Suprapubic skin (tissue), 4 donors: ENCODE measurements at regions not wholly inside any gene's neighbourhood (a gene's known extent, or its start where the extent isn't known, plus 50 kb on each side); places are given as distances from the start of the nearest gene placed in this dataset.

Source experiments
- DNase-seq, 2 donors: peaks; one replicate each; pipeline ENCODE4 v3.0.0-alpha.2; 2019; ENCODE audit warnings: low spot score in 2 of 2
- H3K27ac ChIP-seq: fragments of 200-600 bp; sonication (generic); one replicate; pipeline ENCODE4 v1.5.1; 2019
- H3K27me3 ChIP-seq: fragments of 200-600 bp; sonication (generic); one replicate; pipeline ENCODE4 v1.5.1; 2019
- H3K36me3 ChIP-seq: fragments of 200-600 bp; sonication (generic); one replicate; pipeline ENCODE4 v1.5.1; 2019
- H3K4me1 ChIP-seq: fragments of 200-600 bp; sonication (generic); one replicate; pipeline ENCODE4 v1.5.1; 2019
- H3K4me3 ChIP-seq: fragments of 200-600 bp; sonication (generic); one replicate; pipeline ENCODE4 v1.5.1; 2019; ENCODE audit warnings: mild to moderate bottlenecking
- H3K9me3 ChIP-seq: fragments of 200-600 bp; sonication (generic); one replicate; pipeline ENCODE4 v1.5.1; 2019
- CTCF ChIP-seq, 2 donors: fragments of 200-600 bp in 1 of 2; fragments of 450-650 bp in 1 of 2; sonication (generic) in 1 of 2; IDR thresholded peaks; one replicate each; pipeline ENCODE4 v1.5.1; 2016 to 2019; ENCODE audit warnings: antibody characterized with exemption in 2 of 2, mild to moderate bottlenecking in 1 of 2, moderate library complexity in 1 of 2
- EP300 ChIP-seq: sonication (generic); formaldehyde crosslinking; IDR thresholded peaks from one replicate; pipeline ENCODE4 v1.6.1; 2017; ENCODE audit warnings: antibody characterized with exemption
- POLR2A ChIP-seq, 2 donors: fragments of 450-650 bp; IDR thresholded peaks; one replicate each; pipeline ENCODE4 v1.6.1; 2017; ENCODE audit warnings: antibody characterized with exemption in 2 of 2, mild to moderate bottlenecking in 2 of 2, moderate library complexity in 2 of 2
- POLR2AphosphoS5 ChIP-seq, 3 donors: sonication (generic); formaldehyde crosslinking; IDR thresholded peaks; one replicate each; pipeline ENCODE4 v1.6.1; 2017; ENCODE audit warnings: antibody characterized with exemption in 3 of 3
- WGBS: methylation state at CpG from one replicate; pipeline ENCODE4 v1.1.5; 2018; 5-methylcytosine and 5-hydroxymethylcytosine counted together

GRCh38 chr15:31590609-31591008 is 264.0 kb downstream of the KLF13 start:
- WGBS, result 57% methylated on average over 4 of the region's 4 CpGs
- Histone ChIP-seq H3K4me1 (no peaks in the 10 kb centered on the region), H3K36me3 (no peaks in the 10 kb centered on the region), H3K27me3 (no peaks in the 10 kb centered on the region), H3K9me3 (no peaks in the 10 kb centered on the region), H3K4me3 (no peak overlapping the region), H3K27ac (no peak overlapping the region)
- DNase-seq, result no peak
- TF ChIP-seq POLR2AphosphoS5 (IDR thresholded peaks at IDR 0.05) (no peak), CTCF (IDR thresholded peaks at IDR 0.05) (no peak), EP300 (no peak), POLR2A (IDR thresholded peaks at IDR 0.05) (no peak)

DNA sequence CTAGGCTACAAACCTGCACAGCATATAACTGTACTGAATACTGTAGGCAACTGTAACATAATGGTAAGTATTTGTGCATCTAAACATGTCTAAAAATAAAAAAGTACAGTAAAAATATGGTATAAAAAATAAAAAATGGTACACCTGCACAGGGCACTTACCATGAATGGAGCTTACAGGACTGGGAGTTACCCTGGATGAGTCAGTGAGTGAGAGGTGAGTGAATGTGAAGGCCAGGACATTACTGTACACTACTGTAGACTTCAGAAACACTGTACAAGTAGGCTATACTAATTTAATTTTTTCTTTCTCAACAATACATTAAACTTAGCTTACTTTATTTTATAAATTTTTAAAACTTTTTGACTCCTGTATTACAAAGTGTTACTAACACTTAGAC is 265.3 kb downstream of the KLF13 start:
- TF ChIP-seq CTCF (IDR thresholded peaks at IDR 0.05), result no peak
- no peak for TF ChIP-seq POLR2A (IDR thresholded peaks at IDR 0.05)
- no peak for TF ChIP-seq POLR2AphosphoS5 (IDR thresholded peaks at IDR 0.05)
- TF ChIP-seq EP300, result no peak
- H3K27ac ChIP-seq, result no peak overlapping the region
- DNase-seq, result no peak
- no peaks in the 10 kb centered on the region for H3K9me3 ChIP-seq
- no peaks in the 10 kb centered on the region for H3K36me3 ChIP-seq
- H3K27me3 ChIP-seq, result no peaks in the 10 kb centered on the region
- no peak overlapping the region for H3K4me3 ChIP-seq
- no peaks in the 10 kb centered on the region for H3K4me1 ChIP-seq

DNA sequence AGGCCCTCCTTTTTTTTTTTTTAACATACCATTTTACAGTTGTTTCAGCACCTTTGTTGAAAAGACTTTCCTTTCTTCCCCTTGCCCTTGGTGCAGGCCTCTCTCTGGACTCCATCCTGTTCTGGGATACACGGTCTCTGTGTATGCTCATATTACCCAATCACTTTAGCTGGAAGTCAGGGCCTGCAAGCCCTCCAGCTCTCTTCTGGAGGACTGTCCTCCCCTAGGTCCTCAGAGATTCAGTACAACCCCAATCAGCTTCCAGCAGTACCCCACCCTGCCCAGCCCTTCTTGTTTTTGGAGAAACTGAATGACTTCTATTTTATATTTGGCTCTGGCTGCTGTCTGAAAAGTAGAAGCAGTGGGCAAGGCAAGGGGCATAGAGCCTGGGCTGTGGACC is 270.8 kb downstream of the KLF13 start:
- no peak for DNase-seq
- Histone ChIP-seq H3K27ac (no peak overlapping the region), H3K9me3 (no peaks in the 10 kb centered on the region), H3K4me3 (no peak overlapping the region), H3K4me1 (no peaks in the 10 kb centered on the region), H3K36me3 (no peaks in the 10 kb centered on the region), H3K27me3 (no peaks in the 10 kb centered on the region)
- WGBS, result 70% methylated on average over 1 of the region's 1 CpG
- TF ChIP-seq POLR2AphosphoS5 (IDR thresholded peaks at IDR 0.05) (no peak), EP300 (no peak), CTCF (IDR thresholded peaks at IDR 0.05) (no peak), POLR2A (IDR thresholded peaks at IDR 0.05) (no peak)

GRCh38 chr15:31598620-31599019 is 272.0 kb downstream of the KLF13 start:
- no peaks in the 10 kb centered on the region for H3K9me3 ChIP-seq
- no peak overlapping the region for H3K27ac ChIP-seq
- H3K4me3 ChIP-seq, result no peak overlapping the region
- TF ChIP-seq POLR2A (IDR thresholded peaks at IDR 0.05) (no peak), POLR2AphosphoS5 (IDR thresholded peaks at IDR 0.05) (no peak), CTCF (IDR thresholded peaks at IDR 0.05) (no peak), EP300 (no peak)
- DNase-seq, result no peak
- WGBS, result 0% methylated on average over 4 of the region's 7 CpGs
- H3K36me3 ChIP-seq, result no peaks in the 10 kb centered on the region
- no peaks in the 10 kb centered on the region for H3K4me1 ChIP-seq
- H3K27me3 ChIP-seq, result no peaks in the 10 kb centered on the region

DNA sequence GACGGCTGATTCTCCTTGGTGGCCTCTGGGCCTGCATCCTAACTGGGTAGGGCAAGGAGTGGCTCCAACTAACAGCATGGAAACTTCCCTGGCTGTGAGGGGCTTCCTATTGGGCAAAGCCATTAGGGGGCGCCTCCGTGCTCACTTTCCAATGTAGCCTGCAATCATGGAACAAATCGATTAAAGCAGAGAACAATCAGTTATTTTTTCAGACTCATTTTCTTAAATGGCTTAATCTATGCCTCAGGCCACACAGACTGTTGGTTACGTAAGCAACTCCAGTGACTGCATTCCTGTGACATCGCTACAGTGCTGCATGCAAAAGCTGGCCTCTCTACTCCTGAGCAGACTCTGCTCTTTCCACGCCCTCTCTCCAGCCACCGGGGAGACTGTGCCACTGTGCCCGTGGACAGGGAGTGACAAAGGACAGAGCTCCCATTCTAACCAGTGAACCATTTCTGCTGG is 278.9 kb downstream of the KLF13 start:
- TF ChIP-seq POLR2A (IDR thresholded peaks at IDR 0.05), result no peak
- TF ChIP-seq POLR2AphosphoS5 (IDR thresholded peaks at IDR 0.05), result no peak
- no peak for TF ChIP-seq EP300
- no peak for TF ChIP-seq CTCF (IDR thresholded peaks at IDR 0.05)
- H3K4me3 ChIP-seq, result no peak overlapping the region
- peaks cover 14% of the 10 kb centered on the region for H3K4me1 ChIP-seq
- H3K27me3 ChIP-seq, result no peaks in the 10 kb centered on the region
- 33% methylated on average over 8 of the region's 9 CpGs for WGBS
- no peaks in the 10 kb centered on the region for H3K9me3 ChIP-seq
- H3K27ac ChIP-seq, result no peak overlapping the region
- no peaks in the 10 kb centered on the region for H3K36me3 ChIP-seq
- DNase-seq, result no peak
